WTC11 (cell line): ENCODE measurements at regions not wholly inside any gene's neighbourhood (a gene's known extent, or its start where the extent isn't known, plus 50 kb on each side); places are given as distances from the start of the nearest gene placed in this dataset.

Source experiments
- ATF1 ChIP-seq: sonication (generic); formaldehyde crosslinking; IDR thresholded peaks from 2 replicates; pipeline ENCODE4 v1.8.1; 2023; ENCODE audit warnings: mild to moderate bottlenecking, moderate library complexity, missing genetic modification reagents
- ESRRA ChIP-seq: sonication (generic); formaldehyde crosslinking; IDR thresholded peaks from 2 replicates; pipeline ENCODE4 v1.8.1; 2022; ENCODE audit warnings: mild to moderate bottlenecking, missing genetic modification reagents, borderline replicate concordance
- NR1H2 ChIP-seq: sonication (generic); formaldehyde crosslinking; IDR thresholded peaks from 2 replicates; pipeline ENCODE4 v1.9.0; 2021; ENCODE audit warnings: mild to moderate bottlenecking, moderate library complexity, missing genetic modification reagents
- NR2C2 ChIP-seq: sonication (generic); formaldehyde crosslinking; IDR thresholded peaks from 2 replicates; pipeline ENCODE4 v1.8.0; 2022; ENCODE audit warnings: mild to moderate bottlenecking, missing genetic modification reagents
- NR3C1 ChIP-seq: sonication (generic); formaldehyde crosslinking; conservative IDR thresholded peaks from 2 replicates; pipeline ENCODE4 v1.8.1; 2023; ENCODE audit warnings: low read depth, mild to moderate bottlenecking, missing genetic modification reagents
- ZNF232 ChIP-seq: sonication (generic); formaldehyde crosslinking; IDR thresholded peaks from 2 replicates; pipeline ENCODE4 v1.8.0; 2022; ENCODE audit warnings: mild to moderate bottlenecking, missing genetic modification reagents
- ZNF263 ChIP-seq: sonication (generic); formaldehyde crosslinking; IDR thresholded peaks from 2 replicates; pipeline ENCODE4 v1.8.1; 2022; ENCODE audit warnings: low read depth, mild to moderate bottlenecking, moderate library complexity, missing genetic modification reagents
- ZNF317 ChIP-seq: sonication (generic); formaldehyde crosslinking; IDR thresholded peaks from 2 replicates; pipeline ENCODE4 v1.8.1; 2023; ENCODE audit warnings: low read depth, mild to moderate bottlenecking, moderate library complexity, missing genetic modification reagents, borderline replicate concordance
- ZNF423 ChIP-seq: fragments of 250-450 bp; sonication (Bioruptor Pico); IDR thresholded peaks from 2 replicates; pipeline ENCODE4 v2.1.2; 2022; ENCODE audit warnings: mild to moderate bottlenecking, moderate library complexity
- TF ChIP-seq, protein P1 (sequence below): fragments of 200-600 bp; IDR thresholded peaks from 2 replicates; pipeline ENCODE4 v1.8.0; 2022; ENCODE audit warnings: antibody characterized with exemption
- TF ChIP-seq, protein P2 (sequence below): fragments of 250-450 bp; sonication (Bioruptor Pico); IDR thresholded peaks from 2 replicates; pipeline ENCODE4 v1.9.0; 2021; ENCODE audit warnings: mild to moderate bottlenecking
- TF ChIP-seq, protein P3 (sequence below): sonication (generic); formaldehyde crosslinking; IDR thresholded peaks from 2 replicates; pipeline ENCODE4 v1.8.0; 2022; ENCODE audit warnings: mild to moderate bottlenecking, missing genetic modification reagents
- TF ChIP-seq, protein P4 (sequence below): sonication (generic); formaldehyde crosslinking; IDR thresholded peaks from 2 replicates; pipeline ENCODE4 v1.8.1; 2023; ENCODE audit warnings: mild to moderate bottlenecking, missing genetic modification reagents, moderate library complexity
- TF ChIP-seq, protein P5 (sequence below): sonication (generic); formaldehyde crosslinking; conservative IDR thresholded peaks from 2 replicates; pipeline ENCODE4 v1.8.1; 2022; ENCODE audit warnings: mild to moderate bottlenecking, missing genetic modification reagents

DNA sequence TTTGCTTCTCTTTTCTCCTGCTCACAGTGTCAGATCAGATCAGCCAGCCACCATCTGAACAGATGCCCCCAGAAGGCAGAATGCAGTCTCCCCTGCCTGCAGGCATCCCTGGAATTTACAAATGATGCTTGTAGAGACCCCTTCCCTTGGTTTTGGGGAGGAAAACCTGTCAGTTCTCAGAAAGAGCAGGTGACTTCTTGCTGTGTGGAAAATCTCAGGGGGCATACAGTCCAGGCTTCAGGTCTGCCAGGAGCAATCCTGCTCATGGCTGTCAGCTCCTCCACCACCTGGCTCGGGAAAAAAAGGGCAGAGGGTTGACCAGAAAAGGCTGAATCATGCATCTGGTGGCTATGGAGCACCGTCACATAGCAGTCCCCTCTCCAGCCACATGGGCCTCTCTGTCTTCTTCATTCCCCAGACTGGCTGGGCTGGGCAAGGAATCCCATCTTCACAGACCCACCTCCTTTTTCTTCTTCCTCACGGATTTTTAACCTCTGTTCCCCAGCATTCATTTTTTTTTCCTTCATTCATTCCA, 107.0 kb downstream of the KCNF1 start:
- TF ChIP-seq, protein P1, sequence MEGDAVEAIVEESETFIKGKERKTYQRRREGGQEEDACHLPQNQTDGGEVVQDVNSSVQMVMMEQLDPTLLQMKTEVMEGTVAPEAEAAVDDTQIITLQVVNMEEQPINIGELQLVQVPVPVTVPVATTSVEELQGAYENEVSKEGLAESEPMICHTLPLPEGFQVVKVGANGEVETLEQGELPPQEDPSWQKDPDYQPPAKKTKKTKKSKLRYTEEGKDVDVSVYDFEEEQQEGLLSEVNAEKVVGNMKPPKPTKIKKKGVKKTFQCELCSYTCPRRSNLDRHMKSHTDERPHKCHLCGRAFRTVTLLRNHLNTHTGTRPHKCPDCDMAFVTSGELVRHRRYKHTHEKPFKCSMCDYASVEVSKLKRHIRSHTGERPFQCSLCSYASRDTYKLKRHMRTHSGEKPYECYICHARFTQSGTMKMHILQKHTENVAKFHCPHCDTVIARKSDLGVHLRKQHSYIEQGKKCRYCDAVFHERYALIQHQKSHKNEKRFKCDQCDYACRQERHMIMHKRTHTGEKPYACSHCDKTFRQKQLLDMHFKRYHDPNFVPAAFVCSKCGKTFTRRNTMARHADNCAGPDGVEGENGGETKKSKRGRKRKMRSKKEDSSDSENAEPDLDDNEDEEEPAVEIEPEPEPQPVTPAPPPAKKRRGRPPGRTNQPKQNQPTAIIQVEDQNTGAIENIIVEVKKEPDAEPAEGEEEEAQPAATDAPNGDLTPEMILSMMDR = no peak
- no peak for TF ChIP-seq NR1H2
- no peak for TF ChIP-seq NR2C2 (CRISPR knock-in tag)
- TF ChIP-seq ZNF263 (CRISPR knock-in tag) = no peak
- no peak for TF ChIP-seq ESRRA
- no peak for TF ChIP-seq ATF1 (CRISPR knock-in tag)
- TF ChIP-seq, protein P2, sequence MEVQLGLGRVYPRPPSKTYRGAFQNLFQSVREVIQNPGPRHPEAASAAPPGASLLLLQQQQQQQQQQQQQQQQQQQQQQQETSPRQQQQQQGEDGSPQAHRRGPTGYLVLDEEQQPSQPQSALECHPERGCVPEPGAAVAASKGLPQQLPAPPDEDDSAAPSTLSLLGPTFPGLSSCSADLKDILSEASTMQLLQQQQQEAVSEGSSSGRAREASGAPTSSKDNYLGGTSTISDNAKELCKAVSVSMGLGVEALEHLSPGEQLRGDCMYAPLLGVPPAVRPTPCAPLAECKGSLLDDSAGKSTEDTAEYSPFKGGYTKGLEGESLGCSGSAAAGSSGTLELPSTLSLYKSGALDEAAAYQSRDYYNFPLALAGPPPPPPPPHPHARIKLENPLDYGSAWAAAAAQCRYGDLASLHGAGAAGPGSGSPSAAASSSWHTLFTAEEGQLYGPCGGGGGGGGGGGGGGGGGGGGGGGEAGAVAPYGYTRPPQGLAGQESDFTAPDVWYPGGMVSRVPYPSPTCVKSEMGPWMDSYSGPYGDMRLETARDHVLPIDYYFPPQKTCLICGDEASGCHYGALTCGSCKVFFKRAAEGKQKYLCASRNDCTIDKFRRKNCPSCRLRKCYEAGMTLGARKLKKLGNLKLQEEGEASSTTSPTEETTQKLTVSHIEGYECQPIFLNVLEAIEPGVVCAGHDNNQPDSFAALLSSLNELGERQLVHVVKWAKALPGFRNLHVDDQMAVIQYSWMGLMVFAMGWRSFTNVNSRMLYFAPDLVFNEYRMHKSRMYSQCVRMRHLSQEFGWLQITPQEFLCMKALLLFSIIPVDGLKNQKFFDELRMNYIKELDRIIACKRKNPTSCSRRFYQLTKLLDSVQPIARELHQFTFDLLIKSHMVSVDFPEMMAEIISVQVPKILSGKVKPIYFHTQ (CRISPR knock-in tag) = no peak
- TF ChIP-seq, protein P3, sequence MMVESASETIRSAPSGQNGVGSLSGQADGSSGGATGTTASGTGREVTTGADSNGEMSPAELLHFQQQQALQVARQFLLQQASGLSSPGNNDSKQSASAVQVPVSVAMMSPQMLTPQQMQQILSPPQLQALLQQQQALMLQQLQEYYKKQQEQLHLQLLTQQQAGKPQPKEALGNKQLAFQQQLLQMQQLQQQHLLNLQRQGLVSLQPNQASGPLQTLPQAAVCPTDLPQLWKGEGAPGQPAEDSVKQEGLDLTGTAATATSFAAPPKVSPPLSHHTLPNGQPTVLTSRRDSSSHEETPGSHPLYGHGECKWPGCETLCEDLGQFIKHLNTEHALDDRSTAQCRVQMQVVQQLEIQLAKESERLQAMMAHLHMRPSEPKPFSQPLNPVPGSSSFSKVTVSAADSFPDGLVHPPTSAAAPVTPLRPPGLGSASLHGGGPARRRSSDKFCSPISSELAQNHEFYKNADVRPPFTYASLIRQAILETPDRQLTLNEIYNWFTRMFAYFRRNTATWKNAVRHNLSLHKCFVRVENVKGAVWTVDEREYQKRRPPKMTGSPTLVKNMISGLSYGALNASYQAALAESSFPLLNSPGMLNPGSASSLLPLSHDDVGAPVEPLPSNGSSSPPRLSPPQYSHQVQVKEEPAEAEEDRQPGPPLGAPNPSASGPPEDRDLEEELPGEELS (CRISPR knock-in tag) = no peak
- no peak for TF ChIP-seq NR3C1 (CRISPR knock-in tag)
- TF ChIP-seq, protein P4, sequence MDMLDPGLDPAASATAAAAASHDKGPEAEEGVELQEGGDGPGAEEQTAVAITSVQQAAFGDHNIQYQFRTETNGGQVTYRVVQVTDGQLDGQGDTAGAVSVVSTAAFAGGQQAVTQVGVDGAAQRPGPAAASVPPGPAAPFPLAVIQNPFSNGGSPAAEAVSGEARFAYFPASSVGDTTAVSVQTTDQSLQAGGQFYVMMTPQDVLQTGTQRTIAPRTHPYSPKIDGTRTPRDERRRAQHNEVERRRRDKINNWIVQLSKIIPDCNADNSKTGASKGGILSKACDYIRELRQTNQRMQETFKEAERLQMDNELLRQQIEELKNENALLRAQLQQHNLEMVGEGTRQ (CRISPR knock-in tag) = no peak
- TF ChIP-seq ZNF423 (CRISPR knock-in tag) = no peak
- no peak for TF ChIP-seq ZNF317 (CRISPR knock-in tag)
- TF ChIP-seq, protein P5, sequence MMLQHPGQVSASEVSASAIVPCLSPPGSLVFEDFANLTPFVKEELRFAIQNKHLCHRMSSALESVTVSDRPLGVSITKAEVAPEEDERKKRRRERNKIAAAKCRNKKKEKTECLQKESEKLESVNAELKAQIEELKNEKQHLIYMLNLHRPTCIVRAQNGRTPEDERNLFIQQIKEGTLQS (CRISPR knock-in tag) = no peak
- no peak for TF ChIP-seq ZNF232 (CRISPR knock-in tag)
